Fibroblast of the aortic adventitia (primary cell): ENCODE measurements at regions not wholly inside any gene's neighbourhood (a gene's known extent, or its start where the extent isn't known, plus 50 kb on each side); places are given as distances from the start of the nearest gene placed in this dataset.

Source experiments
- DNase-seq: peaks from one replicate; pipeline ENCODE4 v3.0.0-alpha.2; 2010; ENCODE audit warnings: low read depth
- H3K4me3 ChIP-seq: 2 replicates; pipeline ENCODE4 v1.5.1; 2011; ENCODE audit warnings: low read depth, mild to moderate bottlenecking, control low read depth, low read length, moderate library complexity
- TF ChIP-seq, protein P1 (sequence below): IDR thresholded peaks from 2 replicates; pipeline ENCODE4 v1.5.1; 2011; ENCODE audit warnings: mild to moderate bottlenecking, low read length, control low read depth, inconsistent platforms; ENCODE audit not compliant: insufficient read depth

DNA sequence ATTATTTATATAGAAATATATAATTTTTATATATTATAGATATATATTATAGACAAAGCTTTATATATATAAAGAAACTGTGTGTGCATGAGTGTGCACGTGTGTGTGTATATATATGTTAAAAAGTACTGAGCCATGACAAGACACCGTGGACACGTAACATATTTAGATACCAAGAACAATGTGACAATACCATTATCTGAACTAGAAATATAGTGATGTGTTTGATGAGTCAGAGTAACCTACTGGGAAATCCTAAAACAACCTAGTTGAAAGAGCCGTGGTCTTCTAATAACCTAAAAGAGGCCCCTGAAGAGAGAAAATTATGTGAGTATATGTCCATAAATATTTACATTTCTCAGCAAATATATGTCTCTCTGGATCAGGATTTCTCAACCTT, 50.7 kb upstream of the ITGB8 start:
- DNase-seq: no peak
- TF ChIP-seq, protein P1, sequence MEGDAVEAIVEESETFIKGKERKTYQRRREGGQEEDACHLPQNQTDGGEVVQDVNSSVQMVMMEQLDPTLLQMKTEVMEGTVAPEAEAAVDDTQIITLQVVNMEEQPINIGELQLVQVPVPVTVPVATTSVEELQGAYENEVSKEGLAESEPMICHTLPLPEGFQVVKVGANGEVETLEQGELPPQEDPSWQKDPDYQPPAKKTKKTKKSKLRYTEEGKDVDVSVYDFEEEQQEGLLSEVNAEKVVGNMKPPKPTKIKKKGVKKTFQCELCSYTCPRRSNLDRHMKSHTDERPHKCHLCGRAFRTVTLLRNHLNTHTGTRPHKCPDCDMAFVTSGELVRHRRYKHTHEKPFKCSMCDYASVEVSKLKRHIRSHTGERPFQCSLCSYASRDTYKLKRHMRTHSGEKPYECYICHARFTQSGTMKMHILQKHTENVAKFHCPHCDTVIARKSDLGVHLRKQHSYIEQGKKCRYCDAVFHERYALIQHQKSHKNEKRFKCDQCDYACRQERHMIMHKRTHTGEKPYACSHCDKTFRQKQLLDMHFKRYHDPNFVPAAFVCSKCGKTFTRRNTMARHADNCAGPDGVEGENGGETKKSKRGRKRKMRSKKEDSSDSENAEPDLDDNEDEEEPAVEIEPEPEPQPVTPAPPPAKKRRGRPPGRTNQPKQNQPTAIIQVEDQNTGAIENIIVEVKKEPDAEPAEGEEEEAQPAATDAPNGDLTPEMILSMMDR: no peak
- no peak overlapping the region for H3K4me3 ChIP-seq

DNA sequence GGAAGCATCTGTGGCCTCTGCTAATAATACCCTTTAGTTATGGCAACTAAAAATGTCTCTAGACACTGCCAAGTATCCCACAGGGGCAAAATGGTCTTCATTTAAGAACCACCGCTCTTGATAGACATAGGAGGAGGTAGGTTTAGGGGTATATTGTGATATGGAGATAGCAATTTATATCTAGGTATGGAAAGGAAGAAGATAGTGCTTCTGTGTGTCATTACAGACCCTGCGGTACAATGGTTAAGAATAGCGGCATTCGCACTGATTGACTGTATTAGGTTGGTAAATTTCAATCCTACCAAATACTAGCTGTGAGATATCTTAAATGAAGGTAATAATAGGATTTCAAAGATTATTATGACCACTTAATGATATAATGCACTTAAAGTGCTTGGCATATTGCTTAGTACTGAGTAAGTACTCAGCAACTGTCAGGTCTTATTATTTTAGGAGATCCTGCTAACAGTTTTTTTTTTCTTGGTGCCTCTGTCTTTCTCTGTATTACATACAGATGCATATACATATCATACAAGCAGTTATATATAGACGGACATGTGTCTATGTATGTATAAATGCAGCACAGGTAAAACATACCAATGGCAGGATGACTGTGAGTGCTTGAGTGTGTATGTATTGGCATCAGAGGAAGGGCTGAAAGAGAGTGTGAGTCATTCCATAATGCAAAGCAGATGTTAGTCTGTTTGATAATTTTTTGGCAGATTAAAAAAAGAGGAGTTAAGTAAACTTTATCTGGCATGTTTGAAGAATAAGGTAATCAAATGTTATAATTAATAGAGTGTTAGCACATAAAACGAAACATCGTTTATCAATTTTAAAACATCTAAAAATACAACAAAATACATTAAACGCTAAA, 50.0 kb upstream of the ITGB8 start:
- peak; percentile 91 for DNase-seq
- TF ChIP-seq, protein P1: no peak
- no peak overlapping the region for H3K4me3 ChIP-seq
